Hepatocyte (in vitro differentiated cells): ENCODE measurements at regions not wholly inside any gene's neighbourhood (a gene's known extent, or its start where the extent isn't known, plus 50 kb on each side); places are given as distances from the start of the nearest gene placed in this dataset.

ENCODE experiments used
- CTCF ChIP-seq: fragments of 200-600 bp; sonication (generic); IDR thresholded peaks from 2 replicates; pipeline ENCODE4 v1.5.1; 2016; ENCODE audit warnings: antibody characterized with exemption, mild to moderate bottlenecking; ENCODE audit not compliant: poor library complexity
- EZH2 ChIP-seq: fragments of 200-600 bp; sonication (generic); IDR thresholded peaks from 2 replicates; pipeline ENCODE4 v1.6.1; 2016; ENCODE audit warnings: antibody characterized with exemption, mild to moderate bottlenecking, borderline replicate concordance
- EZH2phosphoT487 ChIP-seq: fragments of 200-600 bp; sonication (generic); IDR thresholded peaks from one replicate; pipeline ENCODE4 v1.6.1; 2018; ENCODE audit warnings: antibody characterized with exemption, mild to moderate bottlenecking, low read depth, moderate library complexity; ENCODE audit not compliant: unreplicated experiment, severe bottlenecking

GRCh38 chr14:51478175-51478621 lies 173.5 kb upstream of the FRMD6 start:
- no peak for TF ChIP-seq CTCF
- no peak for TF ChIP-seq EZH2
- TF ChIP-seq EZH2phosphoT487 = no peak
